NCI-H2196 treated with DMSO at 0.1 percent for 48 hours (cell line): ENCODE measurements at regions not wholly inside any gene's neighbourhood (a gene's known extent, or its start where the extent isn't known, plus 50 kb on each side); places are given as distances from the start of the nearest gene placed in this dataset.

Source experiments
- DNase-seq: peaks from one replicate; lab custom pipeline; 2025; ENCODE audit not compliant: unreplicated experiment; lab: John Stamatoyannopoulos, UW

DNA sequence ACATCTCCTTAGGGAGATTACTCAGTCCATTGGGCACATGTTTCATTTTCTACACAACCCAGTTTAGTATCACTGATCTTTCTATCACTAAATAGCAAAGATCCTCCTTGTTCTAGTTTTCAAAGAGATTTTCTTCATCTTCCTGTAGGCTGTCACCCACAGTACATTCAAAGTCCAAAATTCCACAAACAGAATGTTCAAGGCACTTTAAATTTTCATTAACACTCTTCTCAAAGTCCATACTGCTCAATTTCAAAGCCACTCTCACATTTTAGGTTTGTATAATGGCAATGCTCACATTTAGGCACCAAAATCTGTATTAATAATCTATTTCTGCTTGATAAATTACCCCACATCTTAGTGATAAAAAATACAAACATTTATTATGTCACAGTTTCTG lies 152.8 kb downstream of the FSIP2 start:
- no peak for DNase-seq

DNA sequence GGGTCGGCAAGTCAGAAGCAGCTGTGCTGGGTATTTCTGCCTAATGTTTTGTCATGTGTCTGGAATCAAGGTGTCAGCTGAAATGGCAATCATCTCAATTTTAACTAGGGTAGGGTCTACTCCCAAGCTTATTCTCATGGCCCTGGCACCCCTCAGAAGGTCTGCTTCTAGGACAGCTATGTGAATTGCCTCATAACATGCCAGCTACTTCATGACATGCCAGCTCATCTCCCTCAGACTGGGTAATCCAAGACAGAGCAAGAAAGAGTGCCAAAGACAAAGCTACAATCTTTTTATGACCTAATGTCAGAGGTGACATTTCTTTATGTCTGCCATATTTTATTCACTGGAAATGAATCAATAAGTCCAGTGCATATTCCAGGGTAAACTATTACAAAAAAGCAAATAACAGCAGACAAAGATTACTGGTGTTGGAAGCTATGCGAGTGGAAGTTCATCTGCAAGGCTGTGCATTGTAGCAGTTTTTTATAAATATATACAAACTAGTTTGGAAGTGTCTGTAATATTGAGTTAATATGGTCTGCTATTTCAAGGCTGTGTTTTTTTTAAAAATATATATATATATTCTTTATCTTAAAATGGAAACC lies 153.3 kb downstream of the FSIP2 start:
- no peak for DNase-seq

DNA sequence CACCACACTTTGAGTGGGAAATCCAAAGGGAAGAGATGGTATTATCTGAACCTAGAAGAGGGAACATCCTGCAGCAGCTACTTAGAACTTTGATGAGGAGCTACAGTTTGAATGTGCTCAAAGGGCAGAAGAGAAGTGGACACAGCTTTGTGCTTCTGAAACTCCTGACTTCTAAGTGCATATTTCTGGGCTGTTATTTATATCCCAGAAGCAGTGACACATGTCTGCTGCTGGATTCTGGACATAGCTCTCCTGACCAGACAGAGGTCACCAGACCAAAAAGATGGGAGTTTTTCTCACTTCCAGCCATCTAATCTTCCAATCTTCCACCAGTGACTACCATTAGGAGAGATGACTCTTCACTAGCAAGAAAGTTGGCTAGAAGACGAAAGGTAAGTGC lies 153.9 kb downstream of the FSIP2 start:
- DNase-seq = no peak

GRCh38 chr2:185894223-185894622 lies 155.6 kb downstream of the FSIP2 start:
- DNase-seq = no peak

- no peak for DNase-seq
Observed at GRCh38 chr2:185895828-185896693, 157.5 kb downstream of the FSIP2 start.

- DNase-seq = no peak
Observed at GRCh38 chr2:185899366-185899765, 160.8 kb downstream of the FSIP2 start.

GRCh38 chr2:185919155-185919554 lies 180.6 kb downstream of the FSIP2 start:
- no peak for DNase-seq

- DNase-seq = no peak
Observed at GRCh38 chr2:185921048-185921756, 182.6 kb downstream of the FSIP2 start.

DNA sequence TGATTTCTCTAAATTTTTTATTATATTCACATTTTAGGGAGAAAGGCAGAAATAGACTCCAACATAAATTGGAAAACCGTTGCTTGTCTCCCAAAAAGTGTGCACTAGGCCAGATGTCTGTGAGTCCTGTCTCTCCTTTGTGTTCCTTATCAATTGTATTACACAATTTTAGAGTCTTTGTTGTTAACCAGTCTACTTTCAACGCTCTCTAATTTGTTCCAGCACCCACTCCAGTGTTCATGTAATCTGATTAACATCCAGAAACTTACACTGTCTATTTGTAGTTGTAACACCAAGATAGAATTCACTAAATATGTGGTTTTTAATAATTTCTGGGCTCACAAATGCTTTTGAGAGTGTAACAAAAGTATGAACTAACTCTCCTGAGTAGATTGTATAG lies 195.6 kb downstream of the FSIP2 start:
- no peak for DNase-seq

DNA sequence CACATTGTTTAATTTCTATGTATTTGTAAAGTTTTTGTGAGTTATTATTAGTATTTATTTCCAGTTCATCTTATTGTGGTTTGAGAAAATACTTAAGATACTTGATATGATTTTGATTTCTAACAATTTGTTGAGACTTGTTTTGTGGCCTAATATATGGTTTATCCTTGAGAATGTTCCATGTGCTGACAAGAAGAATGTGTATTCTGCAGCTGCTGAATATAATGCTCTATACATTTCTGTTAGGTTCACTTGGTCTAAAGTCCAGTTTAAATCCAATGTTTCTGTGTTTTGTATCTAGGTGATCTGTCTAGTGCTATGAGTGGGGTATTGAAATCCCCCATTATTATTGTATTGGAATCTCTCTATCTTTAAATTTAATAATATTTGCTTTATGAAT lies 201.3 kb downstream of the FSIP2 start:
- DNase-seq = no peak

DNA sequence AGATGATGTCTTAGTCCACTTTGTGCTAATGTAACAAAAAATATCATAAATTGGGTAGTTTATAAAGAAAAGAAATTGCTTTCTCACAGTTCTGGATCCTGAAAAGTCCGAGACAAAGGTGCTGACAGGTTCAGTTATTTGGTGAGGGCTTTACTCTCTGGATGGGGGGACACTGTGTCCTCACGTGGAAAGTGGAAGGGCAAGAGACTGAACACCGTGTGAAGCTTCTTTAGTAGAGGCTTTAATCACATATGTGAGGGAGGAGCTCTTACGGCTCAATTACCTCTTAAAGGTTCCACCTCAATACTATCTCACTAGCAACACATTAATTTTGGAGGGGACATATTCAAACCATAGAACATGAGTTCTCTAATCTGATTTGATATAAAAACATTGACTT lies 204.3 kb downstream of the FSIP2 start:
- DNase-seq = no peak

DNA sequence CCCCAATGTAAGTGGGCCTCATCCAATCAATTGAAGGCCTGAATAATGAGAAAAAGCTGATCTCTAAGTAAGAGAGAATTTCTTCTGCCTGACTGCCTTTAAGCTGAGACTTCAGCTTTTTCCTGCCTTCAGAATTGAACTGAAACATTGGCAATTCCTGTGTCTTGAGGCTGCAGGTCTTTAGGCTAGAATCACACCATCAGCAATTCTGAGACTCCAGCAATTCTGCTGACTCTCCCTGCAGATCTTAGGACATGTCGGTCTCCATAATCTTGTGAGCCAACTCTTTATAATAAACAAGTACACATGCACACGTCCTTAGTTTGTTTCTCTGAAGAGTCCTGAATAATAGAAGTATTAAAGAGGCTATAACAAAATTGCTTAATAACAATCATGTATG lies 209.1 kb downstream of the FSIP2 start:
- no peak for DNase-seq

DNA sequence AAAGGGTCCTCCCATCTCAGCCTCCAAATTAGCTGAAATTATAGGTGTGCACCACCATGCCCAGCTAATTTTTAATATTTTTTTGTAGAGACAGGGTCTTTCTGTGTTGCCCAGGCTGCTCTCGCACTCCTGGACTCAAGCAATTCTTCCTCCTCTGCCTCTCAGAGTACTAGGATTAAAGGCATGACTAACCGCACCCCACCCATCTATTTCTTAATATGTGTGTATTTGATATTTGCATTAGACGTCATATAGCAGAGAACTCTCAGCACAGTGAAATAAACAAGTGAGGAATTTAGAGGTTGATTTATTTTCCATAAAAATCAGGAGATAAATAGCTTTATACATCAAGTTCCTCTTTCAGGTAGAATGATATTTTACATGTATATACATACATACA lies 213.5 kb downstream of the FSIP2 start:
- DNase-seq = no peak

- DNase-seq = no peak
Observed at GRCh38 chr2:185954389-185954788, 215.8 kb downstream of the FSIP2 start.

GRCh38 chr2:185955050-185955449 lies 216.4 kb downstream of the FSIP2 start:
- no peak for DNase-seq

- DNase-seq = no peak
Observed at GRCh38 chr2:185967335-185967734, 228.7 kb downstream of the FSIP2 start.

- no peak for DNase-seq
Observed at GRCh38 chr2:185970148-185970852, 231.7 kb downstream of the FSIP2 start.

DNA sequence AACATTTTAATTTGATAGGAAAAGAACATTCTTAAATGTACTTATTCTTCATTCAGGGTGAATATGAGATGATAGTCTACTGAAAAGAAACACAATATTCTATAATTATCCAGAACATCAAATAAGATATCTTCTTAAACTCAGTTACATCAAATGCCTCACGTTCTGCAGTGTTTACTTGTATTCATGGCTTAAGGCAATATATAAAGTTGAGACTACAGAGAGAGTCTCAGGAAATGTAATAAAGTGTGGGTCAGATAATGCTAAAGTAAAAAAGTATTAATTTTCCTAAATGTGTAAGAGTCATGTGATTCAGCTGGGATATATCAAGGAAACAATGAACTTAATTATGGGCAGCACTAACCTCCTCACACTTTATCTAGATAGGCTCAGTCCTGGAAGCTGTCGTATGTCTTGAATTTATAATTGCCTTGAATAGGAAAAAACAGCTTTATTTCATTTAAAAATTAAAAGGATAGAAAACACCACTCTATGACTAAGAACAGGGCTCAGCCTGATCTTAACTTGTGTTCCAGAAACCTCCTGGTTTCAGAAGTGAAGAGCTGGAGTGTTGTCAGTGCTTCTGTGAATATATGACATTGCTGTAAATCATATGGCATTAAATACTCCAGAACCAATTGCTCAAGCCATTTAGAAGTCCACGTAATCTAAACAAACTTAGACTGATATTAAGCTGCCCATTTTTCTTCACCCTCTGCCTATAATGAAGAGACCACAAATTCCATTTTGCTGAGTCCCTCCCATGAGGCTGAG lies 240.2 kb downstream of the FSIP2 start:
- no peak for DNase-seq

GRCh38 chr2:185979546-185980071 lies 241.0 kb downstream of the FSIP2 start:
- DNase-seq = no peak

DNA sequence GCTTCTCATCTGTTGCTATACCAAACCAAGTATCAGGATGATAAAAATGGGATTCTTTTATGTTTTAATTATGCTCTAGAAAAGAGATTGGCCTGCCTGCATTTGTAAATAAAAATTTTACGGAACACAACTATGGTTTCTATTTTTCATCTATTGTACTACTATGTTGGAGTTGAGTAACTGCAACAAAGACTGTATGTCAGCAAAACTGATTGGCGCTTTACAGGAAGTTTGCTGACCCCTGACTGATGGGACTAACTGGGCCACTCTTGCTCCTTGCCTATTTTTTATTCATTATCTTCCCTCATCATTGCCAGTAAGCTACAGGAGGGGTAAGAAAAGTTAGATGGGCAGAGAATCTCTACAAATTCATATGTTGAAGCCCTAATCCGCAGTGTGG lies 242.3 kb downstream of the FSIP2 start:
- DNase-seq = no peak
